SU-DHL-6 (cell line): ENCODE measurements at regions not wholly inside any gene's neighbourhood (a gene's known extent, or its start where the extent isn't known, plus 50 kb on each side); places are given as distances from the start of the nearest gene placed in this dataset.

ENCODE experiments used
- H2AFZ ChIP-seq: fragments of 200-600 bp; sonication (generic); 2 replicates; pipeline ENCODE4 v1.6.1; 2014; ENCODE audit warnings: low read depth, mild to moderate bottlenecking, moderate library complexity, mixed read lengths, antibody characterized with exemption, low read length; ENCODE audit not compliant: severe bottlenecking
- H3F3A ChIP-seq: fragments of 200-600 bp; shearing (Covaris generic); 2 replicates; pipeline ENCODE4 v1.6.0; 2016; ENCODE audit warnings: antibody characterized with exemption, mild to moderate bottlenecking; ENCODE audit not compliant: insufficient read depth
- H3K27ac ChIP-seq: fragments of 200-600 bp; sonication (generic); 2 replicates; pipeline ENCODE4 v1.5.1; 2016; ENCODE audit warnings: low read depth, mild to moderate bottlenecking, low read length, moderate library complexity, mixed read lengths
- H3K27me3 ChIP-seq: fragments of 200-600 bp; sonication (generic), shearing (Covaris generic); 2 replicates; pipeline ENCODE4 v1.6.0; 2014; ENCODE audit warnings: mild to moderate bottlenecking, low read length
- H3K36me3 ChIP-seq: fragments of 200-600 bp; sonication (generic); 2 replicates; pipeline ENCODE4 v1.6.1; 2014; ENCODE audit warnings: mild to moderate bottlenecking, low read length, mixed read lengths
- H3K4me2 ChIP-seq: fragments of 300-600, 200-600 bp; shearing (Covaris generic), sonication (generic); 2 replicates; pipeline ENCODE4 v1.6.0; 2014; ENCODE audit warnings: low read length, low read depth, mild to moderate bottlenecking; ENCODE audit not compliant: poor library complexity, severe bottlenecking
- H3K4me3 ChIP-seq: fragments of 200-600 bp; sonication (generic); 2 replicates; pipeline ENCODE4 v1.5.1; 2014; ENCODE audit warnings: antibody characterized with exemption, low read length, mild to moderate bottlenecking, mixed read lengths; ENCODE audit not compliant: insufficient read depth, poor library complexity, severe bottlenecking
- H3K79me2 ChIP-seq: fragments of 200-600 bp; sonication (generic); 2 replicates; pipeline ENCODE4 v1.6.1; 2014; ENCODE audit warnings: mild to moderate bottlenecking, low read length, moderate library complexity; ENCODE audit not compliant: insufficient read depth
- H3K9ac ChIP-seq: fragments of 200-600 bp; sonication (generic); 2 replicates; pipeline ENCODE4 v1.7.0; 2014; ENCODE audit warnings: mild to moderate bottlenecking, low read length
- H3K9me2 ChIP-seq: fragments of 200-600 bp; sonication (generic); replicated peaks from 2 replicates; pipeline ENCODE4 v1.6.1; 2014; ENCODE audit warnings: low read length; ENCODE audit not compliant: insufficient read depth
- H3K9me3 ChIP-seq: fragments of 200-600 bp; sonication (generic); 2 replicates; pipeline ENCODE4 v1.6.1; 2014; ENCODE audit warnings: low read length, mixed read lengths; ENCODE audit not compliant: insufficient read depth
- H4K20me1 ChIP-seq: fragments of 200-600 bp; sonication (generic); 2 replicates; pipeline ENCODE4 v1.6.1; 2014; ENCODE audit warnings: low read depth, mild to moderate bottlenecking, antibody characterized with exemption, low read length, moderate library complexity, mixed read lengths
- CTCF ChIP-seq: fragments of 200-600 bp; sonication (generic); IDR thresholded peaks from one replicate; pipeline ENCODE4 v1.5.1; 2017; ENCODE audit warnings: antibody characterized with exemption, mild to moderate bottlenecking, low read length, moderate library complexity; ENCODE audit not compliant: insufficient read depth, poor library complexity, severe bottlenecking
- EZH2phosphoT487 ChIP-seq: fragments of 200-600 bp; sonication (generic), shearing (Covaris generic); conservative IDR thresholded peaks from 2 replicates; pipeline ENCODE4 v1.6.1; 2018; ENCODE audit warnings: mild to moderate bottlenecking, antibody characterized with exemption, low read length, moderate library complexity, mixed read lengths

GRCh38 chr11:41713030-41713429 is 253.6 kb upstream of the LRRC4C start:
- Histone ChIP-seq H2AFZ (no peak overlapping the region), H3K9me2 (no peaks in the 10 kb centered on the region), H3K27me3 (no peaks in the 10 kb centered on the region), H3K4me3 (no peak overlapping the region), H3K27ac (no peak overlapping the region), H3K9me3 (no peaks in the 10 kb centered on the region), H3K79me2 (no peaks in the 10 kb centered on the region), H4K20me1 (no peaks in the 10 kb centered on the region), H3K9ac (no peak overlapping the region), H3F3A (no peaks in the 10 kb centered on the region), H3K36me3 (no peaks in the 10 kb centered on the region), H3K4me2 (no peak overlapping the region)
- TF ChIP-seq EZH2phosphoT487 (no peak), CTCF (no peak)

DNA sequence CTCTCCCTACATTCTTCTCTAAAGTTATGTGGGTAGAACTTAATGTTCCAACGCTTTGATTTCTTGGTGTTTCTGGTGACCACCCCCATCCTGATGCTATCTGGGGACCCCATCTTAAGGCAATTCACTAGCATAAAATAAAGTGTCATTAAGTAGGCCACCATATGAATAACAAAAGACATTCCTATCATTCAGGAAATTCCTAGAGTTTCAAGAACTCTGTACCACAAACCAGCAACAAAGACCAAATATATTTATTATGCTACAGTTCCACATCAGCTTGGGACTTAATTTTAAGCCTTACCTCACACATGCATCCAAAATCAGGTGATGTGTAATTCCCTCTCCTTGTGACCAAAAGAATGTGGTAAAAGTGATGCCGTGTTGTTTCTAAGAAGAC is 254.6 kb upstream of the LRRC4C start:
- H2AFZ ChIP-seq, result no peak overlapping the region
- H3K27me3 ChIP-seq, result no peaks in the 10 kb centered on the region
- H3K36me3 ChIP-seq, result no peaks in the 10 kb centered on the region
- H3K4me3 ChIP-seq, result no peak overlapping the region
- H3K27ac ChIP-seq, result no peak overlapping the region
- no peaks in the 10 kb centered on the region for H3K79me2 ChIP-seq
- no peaks in the 10 kb centered on the region for H3F3A ChIP-seq
- H4K20me1 ChIP-seq, result no peaks in the 10 kb centered on the region
- TF ChIP-seq EZH2phosphoT487, result no peak
- TF ChIP-seq CTCF, result no peak
- no peaks in the 10 kb centered on the region for H3K9me3 ChIP-seq
- H3K9me2 ChIP-seq, result no peaks in the 10 kb centered on the region
- no peak overlapping the region for H3K4me2 ChIP-seq
- H3K9ac ChIP-seq, result no peak overlapping the region

DNA sequence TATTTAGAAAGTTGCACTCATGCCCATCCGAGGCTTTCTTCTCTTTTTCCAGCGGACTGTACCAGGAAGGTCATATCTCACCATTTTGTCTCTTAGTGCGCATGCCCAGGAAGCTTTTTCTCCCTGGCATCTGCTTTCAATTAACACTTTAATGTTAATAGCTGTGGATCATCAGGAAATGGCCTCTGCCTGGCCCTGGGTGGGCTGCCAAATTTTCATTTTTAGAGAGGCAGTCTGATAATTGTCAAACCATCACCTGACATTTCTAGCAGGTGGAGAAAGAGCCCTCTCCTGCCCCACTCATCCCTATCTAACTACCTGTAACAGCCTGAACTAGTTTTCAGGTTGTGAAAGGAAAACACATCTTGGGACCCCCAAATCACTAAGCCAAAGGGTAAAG is 257.4 kb upstream of the LRRC4C start:
- H3F3A ChIP-seq, result no peaks in the 10 kb centered on the region

More for the DNA sequence above, 257.4 kb upstream of the LRRC4C start:
- H3K79me2 ChIP-seq, result no peaks in the 10 kb centered on the region
- no peak for TF ChIP-seq CTCF
- no peak for TF ChIP-seq EZH2phosphoT487
- no peak overlapping the region for H2AFZ ChIP-seq
- H4K20me1 ChIP-seq, result no peaks in the 10 kb centered on the region
- H3K9ac ChIP-seq, result no peak overlapping the region
- H3K27ac ChIP-seq, result no peak overlapping the region
- H3K9me2 ChIP-seq, result no peaks in the 10 kb centered on the region
- H3K27me3 ChIP-seq, result no peaks in the 10 kb centered on the region
- no peak overlapping the region for H3K4me3 ChIP-seq
- no peak overlapping the region for H3K4me2 ChIP-seq
- no peaks in the 10 kb centered on the region for H3K36me3 ChIP-seq
- H3K9me3 ChIP-seq, result no peaks in the 10 kb centered on the region
